Skin of body (tissue), 1 donor: ENCODE measurements at regions not wholly inside any gene's neighbourhood (a gene's known extent, or its start where the extent isn't known, plus 50 kb on each side); places are given as distances from the start of the nearest gene placed in this dataset.
"Not testable (repeated sequence)": the region's sequence is repeated elsewhere in the genome, so short reads cannot be mapped to it uniquely, and the experiment has no call there.

ENCODE experiments used
- DNase-seq: peaks from one replicate; lab custom pipeline; 2025; lab: John Stamatoyannopoulos, UW

- DNase-seq = no peak
Measured at GRCh38 chr3:140752499-140752898, 74.6 kb downstream of the TRIM42 start.

- no peak for DNase-seq
Measured at GRCh38 chr3:140753865-140754754, 76.2 kb downstream of the TRIM42 start.

GRCh38 chr3:140754936-140755335, 77.1 kb downstream of the TRIM42 start:
- no peak for DNase-seq

GRCh38 chr3:140756240-140757016, 78.6 kb downstream of the TRIM42 start:
- no peak for DNase-seq

GRCh38 chr3:140758791-140759444, 81.1 kb downstream of the TRIM42 start:
- DNase-seq = no peak

GRCh38 chr3:140760324-140761075, 82.6 kb downstream of the TRIM42 start:
- DNase-seq = no peak

- DNase-seq = no peak
Measured at GRCh38 chr3:140761076-140761639, 83.3 kb downstream of the TRIM42 start.

- no peak for DNase-seq
Measured at GRCh38 chr3:140762746-140763145, 84.9 kb downstream of the TRIM42 start.

- DNase-seq = no peak
Measured at GRCh38 chr3:140763532-140763931, 85.7 kb downstream of the TRIM42 start.

- no peak for DNase-seq
Measured at GRCh38 chr3:140765246-140765645, 87.4 kb downstream of the TRIM42 start.

- DNase-seq = no peak
Measured at GRCh38 chr3:140766465-140766864, 88.6 kb downstream of the TRIM42 start.

GRCh38 chr3:140767566-140767965, 89.7 kb downstream of the TRIM42 start:
- DNase-seq = peak; percentile 66

- DNase-seq = peak; percentile 66
Measured at GRCh38 chr3:140768941-140769340, 91.1 kb downstream of the TRIM42 start.

- no peak for DNase-seq
Measured at GRCh38 chr3:140769951-140770350, 92.1 kb downstream of the TRIM42 start.

GRCh38 chr3:140770977-140771667, 93.3 kb downstream of the TRIM42 start:
- no peak for DNase-seq

- DNase-seq = no peak
Measured at GRCh38 chr3:140777631-140778233, 99.9 kb downstream of the TRIM42 start.

GRCh38 chr3:140791368-140791767, 113.5 kb downstream of the TRIM42 start:
- no peak for DNase-seq

- DNase-seq = no peak
Measured at GRCh38 chr3:140794507-140794906, 116.6 kb downstream of the TRIM42 start.

- not testable (repeated sequence) for DNase-seq
Measured at GRCh38 chr3:140802898-140803297, 125.0 kb downstream of the TRIM42 start.

- DNase-seq = no peak
Measured at GRCh38 chr3:140809316-140809715, 131.5 kb downstream of the TRIM42 start.
